Neuronal stem cell (in vitro differentiated cells): ENCODE measurements at regions not wholly inside any gene's neighbourhood (a gene's known extent, or its start where the extent isn't known, plus 50 kb on each side); places are given as distances from the start of the nearest gene placed in this dataset.

Experiments used
- DNase-seq: peaks from one replicate; pipeline ENCODE4 v3.0.0-alpha.2; 2013; ENCODE audit warnings: low spot score
- H2AFZ ChIP-seq: one replicate; pipeline ENCODE4 v1.6.1; 2013; ENCODE audit warnings: mild to moderate bottlenecking, low read length, inconsistent platforms
- H2AK5ac ChIP-seq: 2 replicates; pipeline ENCODE4 v1.6.1; 2013; ENCODE audit warnings: low read depth, mild to moderate bottlenecking, inconsistent platforms, low read length, moderate library complexity, mixed read lengths
- H2BK120ac ChIP-seq: 2 replicates; pipeline ENCODE4 v1.6.1; 2013; ENCODE audit warnings: low read depth, mild to moderate bottlenecking, inconsistent platforms, low read length, moderate library complexity, mixed read lengths
- H2BK12ac ChIP-seq: one replicate; pipeline ENCODE4 v1.6.1; 2013; ENCODE audit warnings: low read length, inconsistent platforms
- H2BK15ac ChIP-seq: 2 replicates; pipeline ENCODE4 v1.6.1; 2013; ENCODE audit warnings: mild to moderate bottlenecking, low read length, inconsistent platforms, mixed read lengths
- H2BK5ac ChIP-seq: one replicate; pipeline ENCODE4 v1.6.1; 2013; ENCODE audit warnings: inconsistent platforms, mild to moderate bottlenecking, low read length, moderate library complexity
- H3K14ac ChIP-seq: one replicate; pipeline ENCODE4 v1.6.1; 2013; ENCODE audit warnings: low read length, inconsistent platforms
- H3K18ac ChIP-seq: 2 replicates; pipeline ENCODE4 v1.6.1; 2013; ENCODE audit warnings: low read length, inconsistent platforms
- H3K23ac ChIP-seq: 2 replicates; pipeline ENCODE4 v1.6.1; 2013; ENCODE audit warnings: low read depth, mild to moderate bottlenecking, mixed read lengths, low read length, inconsistent platforms; ENCODE audit not compliant: poor library complexity
- H3K27ac ChIP-seq: replicated peaks from 3 replicates; pipeline ENCODE4 v1.5.1; 2013; ENCODE audit warnings: low read length, inconsistent platforms
- H3K27me3 ChIP-seq, 3 experiments: 2 replicates each; pipeline ENCODE4 v1.6.1; 2013; ENCODE audit warnings: low read length in 3 of 3, mild to moderate bottlenecking in 2 of 3, inconsistent platforms in 1 of 3, low read depth in 1 of 3, mixed read lengths in 1 of 3, moderate library complexity in 1 of 3; ENCODE audit not compliant: control insufficient read depth in 3 of 3, insufficient read depth in 3 of 3
- H3K36me3 ChIP-seq, 2 donors: replicated peaks in 1 of 2; 2 replicates each; pipeline ENCODE4 v1.6.1; 2013; ENCODE audit warnings: low read length in 2 of 2; ENCODE audit not compliant: control insufficient read depth in 2 of 2, insufficient read depth in 2 of 2
- H3K4ac ChIP-seq: 2 replicates; pipeline ENCODE4 v1.6.1; 2013; ENCODE audit warnings: inconsistent platforms, mild to moderate bottlenecking, low read length, moderate library complexity
- H3K4me1 ChIP-seq, 2 donors: 1 replicate in 1 of 2; 2 replicates in 1 of 2; pipeline ENCODE4 v1.6.1; 2013; ENCODE audit warnings: low read length in 2 of 2, low read depth in 1 of 2; ENCODE audit not compliant: control insufficient read depth in 2 of 2, insufficient read depth in 1 of 2
- H3K4me2 ChIP-seq: one replicate; pipeline ENCODE4 v1.6.1; 2013; ENCODE audit warnings: mild to moderate bottlenecking, low read length, inconsistent platforms; ENCODE audit not compliant: insufficient read depth, poor library complexity, severe bottlenecking
- H3K4me3 ChIP-seq, 2 donors: 2 replicates each; pipeline ENCODE4 v1.5.1; 2013; ENCODE audit warnings: low read length in 2 of 2, mild to moderate bottlenecking in 2 of 2, inconsistent platforms in 1 of 2, moderate library complexity in 1 of 2
- H3K79me1 ChIP-seq: one replicate; pipeline ENCODE4 v1.6.1; 2013; ENCODE audit warnings: low read depth, mild to moderate bottlenecking, inconsistent platforms, low read length, moderate library complexity
- H3K9ac ChIP-seq: one replicate; pipeline ENCODE4 v1.6.1; 2013; ENCODE audit warnings: mild to moderate bottlenecking, low read depth, low read length, inconsistent platforms; ENCODE audit not compliant: poor library complexity
- H3K9me3 ChIP-seq, 2 donors: replicated peaks in 1 of 2; 2 replicates each; pipeline versions ENCODE3 to v1.6.1; 2013; ENCODE audit warnings: low read length in 2 of 2, mild to moderate bottlenecking in 2 of 2, inconsistent platforms in 1 of 2, low read depth in 1 of 2, mixed read lengths in 1 of 2, moderate library complexity in 1 of 2; ENCODE audit not compliant: control insufficient read depth in 2 of 2, insufficient read depth in 1 of 2
- H4K8ac ChIP-seq: one replicate; pipeline ENCODE4 v1.6.1; 2013; ENCODE audit warnings: low read depth, mild to moderate bottlenecking, inconsistent platforms, low read length, moderate library complexity
- H4K91ac ChIP-seq: one replicate; pipeline ENCODE4 v1.6.1; 2013; ENCODE audit warnings: low read length, low read depth, mild to moderate bottlenecking, inconsistent platforms; ENCODE audit not compliant: poor library complexity
- WGBS, 2 donors: extraction: QIAGEN DNeasy Blood & Tissue Kit; methylation state at CpG; one replicate each; pipeline ENCODE4 v1.1.7; 2013; ENCODE audit warnings: missing lambda C conversion rate in 2 of 2, mixed read lengths in 1 of 2; ENCODE audit not compliant: insufficient read length in 2 of 2, insufficient replicate concordance in 1 of 2; ENCODE audit errors: extremely low coverage in 2 of 2; 5-methylcytosine and 5-hydroxymethylcytosine counted together

- Histone ChIP-seq H4K91ac (no peak overlapping the region), H3K4me2 (no peak overlapping the region)
Observed at GRCh38 chr14:85002846-85003245, 527.1 kb upstream of the FLRT2 start.

GRCh38 chr14:85003805-85004204 is 526.1 kb upstream of the FLRT2 start:
- H3K27me3 ChIP-seq: no peaks in the 10 kb centered on the region
- no peak overlapping the region for H3K18ac ChIP-seq
- no peaks in the 10 kb centered on the region for H3K79me1 ChIP-seq
- H2BK12ac ChIP-seq: no peak overlapping the region
- no peak overlapping the region for H3K4me2 ChIP-seq
- no peak overlapping the region for H2BK5ac ChIP-seq
- no peak overlapping the region for H3K4me3 ChIP-seq
- no peak overlapping the region for H3K27ac ChIP-seq
- H3K36me3 ChIP-seq: no peaks in the 10 kb centered on the region
- no peak overlapping the region for H3K4ac ChIP-seq
- no peak overlapping the region for H2AFZ ChIP-seq
- no peak overlapping the region for H3K23ac ChIP-seq
- no peak overlapping the region for H2AK5ac ChIP-seq
- no peak for DNase-seq
- H3K14ac ChIP-seq: no peak overlapping the region
- H3K4me1 ChIP-seq: no peaks in the 10 kb centered on the region
- no peak overlapping the region for H3K9ac ChIP-seq
- no peak overlapping the region for H4K8ac ChIP-seq
- no peak overlapping the region for H2BK120ac ChIP-seq
- no peaks in the 10 kb centered on the region for H3K9me3 ChIP-seq
- no peak overlapping the region for H4K91ac ChIP-seq
- no peak overlapping the region for H2BK15ac ChIP-seq

More at GRCh38 chr14:85002846-85003245, 527.1 kb upstream of the FLRT2 start:
- Histone ChIP-seq H3K14ac (no peak overlapping the region), H2BK12ac (no peak overlapping the region), H3K18ac (no peak overlapping the region), H4K8ac (no peak overlapping the region), H2AFZ (no peak overlapping the region), H3K36me3 (no peaks in the 10 kb centered on the region), H3K9ac (no peak overlapping the region), H3K27ac (no peak overlapping the region), H3K23ac (no peak overlapping the region), H3K4ac (no peak overlapping the region), H3K4me3 (no peak overlapping the region), H2BK120ac (no peak overlapping the region), H3K9me3 (no peaks in the 10 kb centered on the region), H2AK5ac (no peak overlapping the region), H3K79me1 (no peaks in the 10 kb centered on the region), H2BK15ac (no peak overlapping the region), H3K4me1 (no peaks in the 10 kb centered on the region), H2BK5ac (no peak overlapping the region), H3K27me3 (no peaks in the 10 kb centered on the region)
- DNase-seq: no peak
- no CpG with 5 or more reads among the region's 1 CpG for WGBS, 2 donors

- Histone ChIP-seq H4K8ac (no peak overlapping the region), H2BK12ac (no peak overlapping the region), H2BK120ac (no peak overlapping the region), H3K9ac (no peak overlapping the region), H3K14ac (no peak overlapping the region), H3K9me3 (no peaks in the 10 kb centered on the region), H2AFZ (no peak overlapping the region), H3K23ac (no peak overlapping the region), H2BK5ac (no peak overlapping the region), H3K4me1 (no peaks in the 10 kb centered on the region), H3K18ac (no peak overlapping the region), H2AK5ac (no peak overlapping the region), H2BK15ac (no peak overlapping the region), H3K4me2 (no peak overlapping the region), H3K4ac (no peak overlapping the region), H3K27ac (no peak overlapping the region), H3K36me3 (no peaks in the 10 kb centered on the region), H4K91ac (no peak overlapping the region), H3K79me1 (no peaks in the 10 kb centered on the region), H3K27me3 (no peaks in the 10 kb centered on the region), H3K4me3 (no peak overlapping the region)
- no CpG with 5 or more reads among the region's 7 CpGs for WGBS, 2 donors
- DNase-seq: no peak
Observed at GRCh38 chr14:85009506-85009905, 520.4 kb upstream of the FLRT2 start.

- H3K9me3 ChIP-seq: no peaks in the 10 kb centered on the region
- H3K14ac ChIP-seq: no peak overlapping the region
- H3K4ac ChIP-seq: no peak overlapping the region
- H3K4me3 ChIP-seq: no peak overlapping the region
- no peak overlapping the region for H2AFZ ChIP-seq
- no peaks in the 10 kb centered on the region for H3K36me3 ChIP-seq
- WGBS, 2 donors: no CpG with 5 or more reads among the region's 1 CpG
- no peaks in the 10 kb centered on the region for H3K27me3 ChIP-seq
- no peak overlapping the region for H3K27ac ChIP-seq
- no peak overlapping the region for H3K23ac ChIP-seq
- H4K8ac ChIP-seq: no peak overlapping the region
- no peak overlapping the region for H2AK5ac ChIP-seq
- no peak overlapping the region for H2BK15ac ChIP-seq
- H3K4me2 ChIP-seq: no peak overlapping the region
- H3K9ac ChIP-seq: no peak overlapping the region
- H4K91ac ChIP-seq: no peak overlapping the region
- H2BK120ac ChIP-seq: no peak overlapping the region
- no peak for DNase-seq
- no peaks in the 10 kb centered on the region for H3K79me1 ChIP-seq
- no peak overlapping the region for H2BK5ac ChIP-seq
- H3K4me1 ChIP-seq: no peaks in the 10 kb centered on the region
- H2BK12ac ChIP-seq: no peak overlapping the region
- no peak overlapping the region for H3K18ac ChIP-seq
Observed at GRCh38 chr14:85010186-85010585, 519.8 kb upstream of the FLRT2 start.
